ENCODE measurements at regions not wholly inside any gene's neighbourhood (a gene's known extent, or its start where the extent isn't known, plus 50 kb on each side); places are given as distances from the start of the nearest gene placed in this dataset.
A peak's percentile ranks its signal among the peaks of the same experiment; 100 is the strongest.

- no peak for DNase-seq (ENCODE audit: low read depth)
- TF ChIP-seq CTCF (IDR thresholded peaks at IDR 0.05; ENCODE audit: insufficient read depth, low read depth, low read length, missing control alignments): no peak
- H3K4me3 ChIP-seq (ENCODE audit: low read length): no peak overlapping the region
These were observed 74.9 kb upstream of the PRPS1L1 start for GRCh38 chr7:18102576-18102975.

GRCh38 chr7:18103436-18104218, 76.0 kb upstream of the PRPS1L1 start:
- TF ChIP-seq CTCF (IDR thresholded peaks at IDR 0.05; ENCODE audit: insufficient read depth, low read depth, low read length, missing control alignments): no peak
- no peak for DNase-seq (ENCODE audit: low read depth)
- H3K4me3 ChIP-seq (ENCODE audit: low read length): no peak overlapping the region

GRCh38 chr7:18109762-18110161, 82.1 kb upstream of the PRPS1L1 start:
- no peak overlapping the region for H3K4me3 ChIP-seq (ENCODE audit: low read length)
- TF ChIP-seq CTCF (IDR thresholded peaks at IDR 0.05; ENCODE audit: insufficient read depth, low read depth, low read length, missing control alignments): no peak
- peak; percentile 19 for DNase-seq (ENCODE audit: low read depth)

GRCh38 chr7:18116661-18117060, 89.0 kb upstream of the PRPS1L1 start:
- TF ChIP-seq CTCF (IDR thresholded peaks at IDR 0.05; ENCODE audit: insufficient read depth, low read depth, low read length, missing control alignments): no peak
- no peak overlapping the region for H3K4me3 ChIP-seq (ENCODE audit: low read length)
- DNase-seq (ENCODE audit: low read depth): no peak

GRCh38 chr7:18117482-18117881, 89.8 kb upstream of the PRPS1L1 start:
- DNase-seq (ENCODE audit: low read depth): peak; percentile 6

GRCh38 chr7:18119985-18120384, 92.3 kb upstream of the PRPS1L1 start:
- peak; percentile 24 for DNase-seq (ENCODE audit: low read depth)
- H3K4me3 ChIP-seq (ENCODE audit: low read length): no peak overlapping the region
- peak; percentile 48 for TF ChIP-seq CTCF (IDR thresholded peaks at IDR 0.05; ENCODE audit: insufficient read depth, low read depth, low read length, missing control alignments)

More at GRCh38 chr7:18117482-18117881, 89.8 kb upstream of the PRPS1L1 start:
- no peak overlapping the region for H3K4me3 ChIP-seq (ENCODE audit: low read length)
- TF ChIP-seq CTCF (IDR thresholded peaks at IDR 0.05; ENCODE audit: insufficient read depth, low read depth, low read length, missing control alignments): no peak

All from epithelial cell of esophagus (primary cell).